ENCODE measurements at regions not wholly inside any gene's neighbourhood (a gene's known extent, or its start where the extent isn't known, plus 50 kb on each side); places are given as distances from the start of the nearest gene placed in this dataset.

GRCh38 chr3:144394032-144394431 is 422.4 kb downstream of the DIPK2A start:
- no peak for DNase-seq

GRCh38 chr3:144402430-144402829 is 430.8 kb downstream of the DIPK2A start:
- DNase-seq: no peak

- no peak for DNase-seq
Observed at GRCh38 chr3:144403040-144403457, 431.4 kb downstream of the DIPK2A start.

- no peak for DNase-seq
Observed at GRCh38 chr3:144407335-144407734, 435.7 kb downstream of the DIPK2A start.

- DNase-seq: no peak
Observed at GRCh38 chr3:144409319-144409718, 437.7 kb downstream of the DIPK2A start.

- DNase-seq: no peak
Observed at GRCh38 chr3:144413068-144413467, 441.4 kb downstream of the DIPK2A start.

GRCh38 chr3:144415492-144415891 is 443.9 kb downstream of the DIPK2A start:
- DNase-seq: no peak

- DNase-seq: no peak
Observed at GRCh38 chr3:144424606-144425005, 453.0 kb downstream of the DIPK2A start.

- no peak for DNase-seq
Observed at GRCh38 chr3:144426366-144426765, 454.7 kb downstream of the DIPK2A start.

GRCh38 chr3:144426967-144427366 is 455.3 kb downstream of the DIPK2A start:
- DNase-seq: no peak

- DNase-seq: no peak
Observed at GRCh38 chr3:144429719-144430121, 458.1 kb downstream of the DIPK2A start.

- DNase-seq: no peak
Observed at GRCh38 chr3:144431134-144431533, 459.5 kb downstream of the DIPK2A start.

- no peak for DNase-seq
Observed at GRCh38 chr3:144433006-144433405, 461.4 kb downstream of the DIPK2A start.

GRCh38 chr3:144437989-144438388 is 466.4 kb downstream of the DIPK2A start:
- DNase-seq: no peak

- no peak for DNase-seq
Observed at GRCh38 chr3:144444061-144444460, 472.4 kb downstream of the DIPK2A start.

- no peak for DNase-seq
Observed at GRCh38 chr3:144444546-144444945, 472.9 kb downstream of the DIPK2A start.

- DNase-seq: no peak
Observed at GRCh38 chr3:144455841-144456440, 484.3 kb downstream of the DIPK2A start.

GRCh38 chr3:144457758-144458157 is 486.1 kb downstream of the DIPK2A start:
- no peak for DNase-seq

GRCh38 chr3:144458283-144458682 is 486.7 kb downstream of the DIPK2A start:
- no peak for DNase-seq

- DNase-seq: no peak
Observed at GRCh38 chr3:144462337-144462736, 490.7 kb downstream of the DIPK2A start.

GRCh38 chr3:144463911-144464310 is 492.3 kb downstream of the DIPK2A start:
- DNase-seq: no peak

GRCh38 chr3:144466114-144466513 is 494.5 kb downstream of the DIPK2A start:
- no peak for DNase-seq

GRCh38 chr3:144466540-144466939 is 494.9 kb downstream of the DIPK2A start:
- no peak for DNase-seq

- DNase-seq: no peak
Observed at GRCh38 chr3:144470666-144471065, 499.0 kb downstream of the DIPK2A start.

GRCh38 chr3:144477593-144477992 is 506.0 kb downstream of the DIPK2A start:
- DNase-seq: no peak

All from 8988T (cell line).